ENCODE measurements at regions not wholly inside any gene's neighbourhood (a gene's known extent, or its start where the extent isn't known, plus 50 kb on each side); places are given as distances from the start of the nearest gene placed in this dataset.

DNA sequence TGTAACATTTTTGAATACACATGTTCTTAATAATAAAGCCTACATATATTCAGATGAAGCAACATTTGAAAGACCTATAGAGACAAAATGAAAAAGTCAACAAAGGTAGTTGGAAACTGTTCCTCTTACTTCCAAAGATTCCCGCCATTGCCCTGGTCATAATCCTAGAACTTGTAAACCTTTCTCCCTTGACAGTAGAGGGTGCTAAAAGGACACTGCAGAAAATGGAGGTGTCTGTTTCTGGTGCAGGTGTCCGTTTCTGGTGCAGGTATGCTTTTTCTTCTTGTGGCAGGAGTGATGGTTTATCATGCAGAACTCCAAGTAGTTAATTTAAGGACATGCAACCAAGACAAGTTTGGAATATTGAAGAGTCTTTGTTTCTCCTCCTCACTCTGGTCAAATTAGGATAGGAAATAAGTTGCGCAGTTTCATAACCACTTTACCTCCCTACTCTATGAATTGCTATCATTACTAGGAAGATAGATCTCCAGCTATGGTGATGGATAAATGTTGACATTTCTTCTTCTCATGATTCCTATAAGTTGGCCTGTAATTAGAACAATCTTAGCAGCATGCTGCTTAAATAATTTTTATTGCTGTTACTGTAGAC is 56.0 kb upstream of the FAM174A start:
- Mint-ChIP-seq H3K4me3 (no peak overlapping the region), H3K9me3 (no peaks in the 10 kb centered on the region), H3K4me1 (no peaks in the 10 kb centered on the region), H3K27me3 (no peaks in the 10 kb centered on the region), H3K36me3 (no peaks in the 10 kb centered on the region), H3K27ac (no peak overlapping the region)
- DNase-seq = peak; percentile 0
- no peak for ATAC-seq (ENCODE audit: low read depth in 2 of 2)

DNA sequence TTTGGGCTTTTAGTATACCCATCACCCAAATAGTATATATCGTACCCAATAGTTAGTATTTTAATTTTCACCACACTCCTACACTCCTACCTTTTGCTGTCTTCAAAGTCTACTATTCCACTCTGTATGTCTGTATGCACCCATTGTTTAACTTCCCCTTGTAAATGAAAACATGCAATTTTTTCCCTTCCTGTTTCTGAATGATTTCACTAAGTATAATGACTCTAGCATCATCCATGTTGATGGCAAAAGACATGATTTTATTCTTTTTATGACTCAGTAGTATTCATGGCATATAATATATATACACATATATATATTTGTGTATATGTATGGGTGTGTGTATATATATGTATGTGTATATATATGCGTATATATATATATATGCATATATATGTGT is 63.1 kb upstream of the FAM174A start:
- Mint-ChIP-seq H3K27me3 (peaks cover 0 to 9% (median 0%) of the 10 kb centered on the region in 3 donors), H3K4me1 (no peaks in the 10 kb centered on the region), H3K4me3 (no peak overlapping the region), H3K9me3 (no peaks in the 10 kb centered on the region), H3K27ac (no peak overlapping the region), H3K36me3 (no peaks in the 10 kb centered on the region)
- DNase-seq (no peak), ATAC-seq (ENCODE audit: low read depth in 2 of 2) (no peak)

DNA sequence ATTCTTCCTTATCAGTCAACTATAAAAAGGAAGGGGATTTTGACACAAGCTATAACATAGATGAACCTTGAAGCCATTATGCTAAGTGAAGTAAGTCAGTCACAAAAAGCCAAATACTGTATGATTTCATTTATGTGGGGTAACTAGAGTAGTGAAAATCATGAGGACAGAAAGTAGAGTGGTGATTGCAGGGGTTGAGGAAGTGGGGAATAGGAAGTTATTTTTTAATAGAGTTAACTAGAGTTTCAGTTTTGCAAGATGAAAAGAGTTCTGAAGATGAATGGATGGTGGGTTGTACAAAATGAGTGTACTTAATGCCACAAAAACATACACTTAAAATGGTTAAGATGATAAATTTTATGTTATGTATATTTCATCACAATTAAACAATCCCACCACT is 65.4 kb upstream of the FAM174A start:
- Mint-ChIP-seq H3K4me3 (no peak overlapping the region), H3K9me3 (no peaks in the 10 kb centered on the region), H3K27ac (peak overlapping the region in 1 of 6 donors; percentile 36), H3K27me3 (peaks cover 0 to 9% (median 0%) of the 10 kb centered on the region in 3 donors), H3K4me1 (no peaks in the 10 kb centered on the region), H3K36me3 (no peaks in the 10 kb centered on the region)
- no peak for DNase-seq
- ATAC-seq (ENCODE audit: low read depth in 2 of 2) = peak in 1 of 2 donors; percentile 39

DNA sequence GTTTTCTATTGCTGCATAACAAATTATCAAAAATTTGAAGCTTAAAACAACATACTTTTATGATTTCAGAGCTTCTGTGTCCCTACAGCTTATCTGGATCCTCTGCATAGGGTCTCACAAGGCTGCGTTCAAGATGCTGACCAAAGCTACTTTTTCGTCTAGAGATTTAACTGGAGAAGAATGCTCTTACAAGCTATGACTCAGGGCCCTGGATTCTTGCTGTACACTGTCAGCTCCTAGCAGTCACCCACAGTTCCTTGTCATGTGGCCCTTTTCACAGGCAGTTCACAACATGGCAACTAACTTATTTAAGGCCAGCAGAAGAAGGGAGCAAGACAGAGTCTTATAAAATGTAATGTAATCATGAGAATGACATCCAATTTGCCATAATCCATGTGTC is 70.8 kb upstream of the FAM174A start:
- H3K27ac Mint-ChIP-seq = no peak overlapping the region
- no peaks in the 10 kb centered on the region for H3K36me3 Mint-ChIP-seq
- H3K9me3 Mint-ChIP-seq = peaks cover 0 to 12% (median 2%) of the 10 kb centered on the region in 7 donors
- no peak for ATAC-seq (ENCODE audit: low read depth in 2 of 2)
- H3K4me3 Mint-ChIP-seq = no peak overlapping the region
- no peaks in the 10 kb centered on the region for H3K4me1 Mint-ChIP-seq
- H3K27me3 Mint-ChIP-seq = peaks cover 0 to 16% (median 0%) of the 10 kb centered on the region in 3 donors
- DNase-seq = no peak

DNA sequence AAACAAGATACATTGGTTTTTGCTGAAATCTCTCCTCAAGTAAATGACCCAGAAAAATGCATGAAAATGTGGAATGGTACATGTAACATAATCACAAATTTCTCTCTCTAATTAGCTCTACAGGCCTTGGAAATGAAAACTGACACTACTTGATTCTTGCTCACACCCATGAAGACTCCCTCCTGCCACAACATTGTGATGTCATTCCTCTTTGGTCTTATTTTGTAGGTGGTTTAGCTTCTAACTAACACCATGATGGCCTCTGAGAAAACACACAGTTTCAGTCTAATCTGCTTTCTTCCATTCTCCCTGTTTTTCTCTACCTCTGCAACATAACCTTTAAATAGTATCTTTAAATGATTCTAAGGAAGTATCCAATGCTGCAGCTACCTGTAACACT is 78.6 kb upstream of the FAM174A start:
- H3K4me1 Mint-ChIP-seq = no peaks in the 10 kb centered on the region
- no peak for ATAC-seq (ENCODE audit: low read depth in 2 of 2)
- H3K27me3 Mint-ChIP-seq = peaks cover 0 to 5% (median 0%) of the 10 kb centered on the region in 3 donors
- no peaks in the 10 kb centered on the region for H3K36me3 Mint-ChIP-seq
- H3K9me3 Mint-ChIP-seq = peaks cover 0 to 10% (median 3%) of the 10 kb centered on the region in 7 donors
- H3K4me3 Mint-ChIP-seq = no peak overlapping the region
- H3K27ac Mint-ChIP-seq = no peak overlapping the region
- DNase-seq = no peak

DNA sequence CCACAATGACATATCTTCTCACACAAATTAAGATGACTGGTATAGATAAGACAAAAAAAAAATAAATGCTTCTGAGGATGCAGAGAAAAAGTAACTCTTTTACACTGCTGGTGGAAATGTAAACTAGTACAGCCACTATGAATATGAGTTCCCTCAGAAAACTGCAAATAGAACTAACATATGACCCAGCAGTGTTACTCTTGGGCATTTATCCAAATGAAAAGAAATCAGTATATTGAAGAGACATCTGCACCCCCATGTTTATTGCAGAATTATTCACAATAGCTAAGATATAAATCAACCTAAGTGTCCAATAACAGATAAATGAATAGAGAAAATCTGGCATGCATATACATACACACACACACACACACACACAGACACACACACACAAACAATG is 83.0 kb upstream of the FAM174A start:
- Mint-ChIP-seq H3K36me3 (no peaks in the 10 kb centered on the region), H3K9me3 (peaks cover 0 to 11% (median 2%) of the 10 kb centered on the region in 7 donors), H3K27ac (no peak overlapping the region), H3K4me1 (no peaks in the 10 kb centered on the region), H3K4me3 (no peak overlapping the region), H3K27me3 (peaks cover 0 to 5% (median 0%) of the 10 kb centered on the region in 3 donors)
- no peak for ATAC-seq (ENCODE audit: low read depth in 2 of 2)
- DNase-seq = no peak

DNA sequence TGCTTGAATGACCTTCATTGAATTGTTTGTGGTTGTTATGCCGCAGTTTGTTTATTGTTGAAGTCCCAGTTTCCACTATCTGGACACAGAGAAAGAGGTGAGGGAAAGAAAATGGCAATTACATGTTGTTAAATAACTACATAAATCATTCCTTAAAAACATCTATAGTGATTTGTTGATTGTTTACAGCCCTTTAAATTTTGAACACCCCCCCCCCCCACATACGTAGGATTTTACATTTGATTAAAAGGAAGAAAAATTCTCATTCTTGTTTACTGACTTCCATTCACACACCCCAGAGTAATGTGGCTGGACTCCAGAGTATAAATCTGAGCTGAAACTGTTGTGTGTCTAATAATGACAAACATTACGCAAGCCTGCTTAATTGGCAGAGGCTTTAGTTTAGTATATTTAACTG is 87.1 kb upstream of the FAM174A start:
- no peaks in the 10 kb centered on the region for H3K4me1 Mint-ChIP-seq
- H3K9me3 Mint-ChIP-seq = peaks cover 0 to 11% (median 2%) of the 10 kb centered on the region in 7 donors
- DNase-seq = no peak
- peaks cover 0 to 5% (median 3%) of the 10 kb centered on the region in 3 donors for H3K27me3 Mint-ChIP-seq
- ATAC-seq (ENCODE audit: low read depth in 2 of 2) = no peak
- no peak overlapping the region for H3K27ac Mint-ChIP-seq
- H3K36me3 Mint-ChIP-seq = no peaks in the 10 kb centered on the region
- no peak overlapping the region for H3K4me3 Mint-ChIP-seq

DNA sequence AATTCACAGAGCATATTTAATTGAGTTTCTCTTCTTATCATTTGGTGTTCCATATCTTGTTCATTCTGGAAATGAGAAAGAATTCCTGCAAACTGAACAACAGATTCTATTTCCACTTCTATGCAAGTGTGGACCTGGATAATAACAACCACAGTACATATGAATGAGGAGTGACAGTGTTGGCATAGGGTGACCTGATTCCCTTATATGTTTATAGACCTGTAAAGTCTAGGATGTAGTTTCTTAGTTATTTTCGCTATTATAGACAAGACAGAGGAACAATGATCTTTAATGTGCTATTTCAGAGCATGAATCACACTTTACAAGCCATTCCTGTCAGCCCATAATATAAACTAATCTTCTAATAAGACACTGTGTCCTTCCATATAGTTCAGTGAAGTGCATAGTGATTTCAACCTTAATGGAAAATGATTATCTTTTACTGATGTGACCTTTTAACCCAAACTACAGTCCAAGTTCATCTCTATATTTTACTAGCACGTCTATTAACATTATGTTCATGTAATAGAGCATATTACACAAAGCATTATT is 88.2 kb upstream of the FAM174A start:
- H3K4me1 Mint-ChIP-seq = no peaks in the 10 kb centered on the region
- H3K36me3 Mint-ChIP-seq = no peaks in the 10 kb centered on the region
- H3K27ac Mint-ChIP-seq = no peak overlapping the region
- ATAC-seq (ENCODE audit: low read depth in 2 of 2) = no peak
- no peak for DNase-seq
- H3K9me3 Mint-ChIP-seq = peaks cover 0 to 10% (median under 1%) of the 10 kb centered on the region in 7 donors
- H3K27me3 Mint-ChIP-seq = peaks cover 0 to 3% (median 0%) of the 10 kb centered on the region in 3 donors
- no peak overlapping the region for H3K4me3 Mint-ChIP-seq

DNA sequence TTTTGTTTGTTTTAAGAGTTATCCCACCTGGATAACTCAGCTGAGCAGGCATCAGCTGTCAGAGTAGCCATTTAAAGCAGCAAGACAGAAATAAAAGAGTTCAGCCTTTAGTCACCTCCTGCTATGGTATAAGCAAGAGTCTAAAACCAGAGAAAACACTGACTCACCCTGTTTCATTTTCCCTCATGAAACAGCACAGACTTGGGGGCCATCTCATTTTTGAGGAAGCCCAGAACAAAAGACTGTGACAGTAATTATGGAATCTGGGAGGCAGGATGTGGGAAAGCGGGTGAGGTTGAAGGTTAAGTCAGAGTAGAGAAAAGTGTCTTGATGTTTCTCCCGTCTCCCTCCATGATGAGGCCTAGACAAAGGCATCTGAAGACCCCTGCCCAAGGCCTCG is 90.2 kb upstream of the FAM174A start:
- no peak for ATAC-seq (ENCODE audit: low read depth in 2 of 2)
- no peak overlapping the region for H3K4me3 Mint-ChIP-seq
- no peak overlapping the region for H3K27ac Mint-ChIP-seq
- H3K9me3 Mint-ChIP-seq = no peaks in the 10 kb centered on the region
- no peak for DNase-seq
- H3K27me3 Mint-ChIP-seq = peaks cover 0 to 8% (median 3%) of the 10 kb centered on the region in 3 donors
- H3K4me1 Mint-ChIP-seq = no peaks in the 10 kb centered on the region
- no peaks in the 10 kb centered on the region for H3K36me3 Mint-ChIP-seq

DNA sequence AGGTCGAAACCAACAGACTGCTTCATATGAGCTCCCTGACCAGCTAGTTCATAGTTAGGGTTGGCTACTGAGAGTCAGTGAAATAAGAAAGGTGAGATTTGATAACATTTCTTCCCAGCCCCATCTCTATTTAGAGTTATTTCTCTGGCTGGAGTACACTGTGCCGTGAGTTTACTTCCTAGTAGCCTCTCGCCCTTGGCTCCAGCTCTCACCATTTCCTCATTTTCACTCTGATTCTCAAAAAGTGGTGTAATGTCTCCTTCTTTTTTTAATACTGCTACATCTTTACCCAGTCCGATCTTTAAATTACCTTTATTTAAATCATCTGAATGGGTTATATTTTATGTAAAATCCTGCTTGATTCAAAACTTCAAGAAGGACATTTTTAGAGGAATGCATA is 100.4 kb upstream of the FAM174A start:
- no peaks in the 10 kb centered on the region for H3K27me3 Mint-ChIP-seq
- H3K27ac Mint-ChIP-seq = no peak overlapping the region
- no peaks in the 10 kb centered on the region for H3K9me3 Mint-ChIP-seq
- H3K4me1 Mint-ChIP-seq = no peaks in the 10 kb centered on the region
- no peak for ATAC-seq (ENCODE audit: low read depth in 2 of 2)
- no peaks in the 10 kb centered on the region for H3K36me3 Mint-ChIP-seq
- H3K4me3 Mint-ChIP-seq = no peak overlapping the region
- no peak for DNase-seq

DNA sequence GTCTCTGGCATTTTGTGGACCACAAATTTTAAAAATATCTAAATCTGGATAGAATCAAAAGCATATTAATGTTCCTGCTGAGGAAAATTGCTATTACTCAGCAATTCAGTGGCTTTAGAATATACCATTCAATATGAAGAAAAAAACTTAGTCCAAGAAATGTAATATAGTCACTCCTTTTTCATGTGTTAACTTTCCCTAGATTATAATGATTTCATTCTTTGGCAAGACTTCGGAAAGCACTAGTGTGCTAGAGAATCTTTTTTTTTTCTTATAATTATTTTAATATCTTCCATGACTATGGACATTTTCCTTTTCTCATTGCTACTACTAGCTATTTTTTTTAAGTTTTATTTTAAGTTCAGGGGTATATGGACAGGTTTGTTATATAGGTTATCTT is 102.4 kb upstream of the FAM174A start:
- no peak for DNase-seq
- ATAC-seq (ENCODE audit: low read depth in 2 of 2) = no peak
- Mint-ChIP-seq H3K9me3 (no peaks in the 10 kb centered on the region), H3K4me1 (no peaks in the 10 kb centered on the region), H3K4me3 (no peak overlapping the region), H3K27me3 (no peaks in the 10 kb centered on the region), H3K36me3 (no peaks in the 10 kb centered on the region), H3K27ac (no peak overlapping the region)

DNA sequence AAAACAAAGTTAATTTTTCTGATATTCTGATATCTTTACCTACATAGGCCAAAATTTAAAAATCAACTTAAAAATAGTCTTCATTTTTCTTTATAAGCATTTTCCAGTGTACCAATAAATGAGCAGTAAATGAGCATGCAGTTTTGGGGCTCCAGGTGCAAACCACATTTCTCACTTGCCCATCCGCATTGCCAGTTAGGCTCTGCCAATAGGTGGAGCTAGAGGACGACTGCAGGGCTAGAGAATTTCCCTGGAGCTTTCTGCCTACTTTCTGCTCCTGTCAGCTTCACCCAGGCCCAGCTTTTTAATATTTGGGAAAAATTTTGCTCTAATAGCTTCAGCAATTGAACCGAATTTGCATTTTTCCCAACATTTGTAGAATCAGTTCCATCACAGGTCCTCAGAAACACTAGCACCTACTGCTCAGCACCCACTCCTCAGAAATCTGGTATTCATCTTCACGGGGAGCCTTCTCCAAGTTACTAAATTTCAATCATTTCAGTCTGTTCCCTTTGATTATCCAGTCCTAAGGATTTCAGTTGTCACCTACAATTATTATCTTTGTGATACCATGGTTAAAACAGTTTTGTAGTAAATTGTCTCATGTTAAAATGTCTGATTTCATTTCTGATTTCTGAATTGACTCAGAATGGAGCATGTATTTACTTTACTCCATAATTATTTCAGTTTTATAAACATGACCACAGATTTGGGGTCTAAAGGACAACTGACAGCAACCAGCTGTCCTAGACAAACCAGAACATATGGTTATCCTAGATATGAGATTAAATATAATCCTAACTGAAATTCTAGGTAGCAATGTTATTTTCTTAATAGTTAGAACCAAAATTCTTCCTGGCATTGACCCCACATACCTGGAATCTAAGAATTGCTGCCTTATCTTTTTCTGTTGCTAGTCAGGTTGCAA is 104.6 kb upstream of the FAM174A start:
- DNase-seq (peak; percentile 14), ATAC-seq (ENCODE audit: low read depth in 2 of 2) (no peak)
- Mint-ChIP-seq H3K4me3 (no peak overlapping the region), H3K36me3 (peaks cover 0 to under 1% of the 10 kb centered on the region in 2 donors), H3K9me3 (peaks cover 0 to 2% (median 1%) of the 10 kb centered on the region in 7 donors), H3K27ac (no peak overlapping the region), H3K4me1 (no peaks in the 10 kb centered on the region), H3K27me3 (no peaks in the 10 kb centered on the region)

DNA sequence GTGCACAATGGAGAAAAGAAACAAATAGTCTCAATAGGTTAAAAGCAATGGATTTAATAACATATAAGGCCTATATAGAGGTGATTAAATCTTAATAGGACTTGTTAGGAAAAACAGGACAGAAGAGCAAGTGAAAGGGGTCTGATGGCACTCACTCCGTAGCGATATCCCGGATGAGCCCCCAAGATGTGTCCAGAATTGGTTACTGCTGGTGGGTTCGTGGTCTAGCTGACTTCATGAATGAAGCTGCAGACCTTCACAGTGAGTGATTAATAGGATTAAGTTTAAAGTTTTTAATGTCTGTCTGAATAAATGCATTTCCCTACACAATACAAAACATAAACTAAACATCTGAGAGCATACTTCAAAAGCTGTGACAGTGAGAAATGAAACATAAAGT is 110.4 kb upstream of the FAM174A start:
- H3K4me3 Mint-ChIP-seq = no peak overlapping the region
- no peaks in the 10 kb centered on the region for H3K27me3 Mint-ChIP-seq
- H3K36me3 Mint-ChIP-seq = peaks cover 11 to 12% of the 10 kb centered on the region in 2 donors
- ATAC-seq (ENCODE audit: low read depth in 2 of 2) (no peak), DNase-seq (no peak)
- H3K4me1 Mint-ChIP-seq = no peaks in the 10 kb centered on the region
- peaks cover 4 to 24% (median 14%) of the 10 kb centered on the region in 7 donors for H3K9me3 Mint-ChIP-seq
- no peak overlapping the region for H3K27ac Mint-ChIP-seq

DNA sequence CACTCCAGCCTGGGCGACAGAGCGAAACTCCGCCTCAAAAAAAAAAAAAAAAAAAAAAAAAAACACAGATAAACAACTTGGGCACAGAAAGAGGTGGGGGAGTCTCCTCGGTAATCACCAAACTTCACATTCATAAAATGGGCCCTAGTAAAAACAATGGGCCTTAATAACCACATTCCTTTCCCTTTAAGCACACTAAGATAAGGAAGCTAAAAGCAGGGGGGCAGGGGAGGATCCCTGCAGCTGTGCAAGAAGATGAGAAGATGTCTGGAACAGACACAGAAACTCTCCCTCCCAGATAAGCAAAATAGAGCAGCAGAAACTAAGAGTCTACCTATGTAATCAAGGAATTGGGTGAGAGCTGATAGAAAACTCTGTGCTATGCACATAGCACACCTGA is 111.2 kb upstream of the FAM174A start:
- Mint-ChIP-seq H3K9me3 (peaks cover 4 to 24% (median 14%) of the 10 kb centered on the region in 7 donors), H3K36me3 (peaks cover 11 to 12% of the 10 kb centered on the region in 2 donors), H3K27ac (no peak overlapping the region), H3K4me3 (no peak overlapping the region), H3K27me3 (no peaks in the 10 kb centered on the region), H3K4me1 (no peaks in the 10 kb centered on the region)
- ATAC-seq (ENCODE audit: low read depth in 2 of 2) (no peak), DNase-seq (no peak)

Data from naive B cell (primary cell).